NCI-H82 (cell line): ENCODE measurements at regions not wholly inside any gene's neighbourhood (a gene's known extent, or its start where the extent isn't known, plus 50 kb on each side); places are given as distances from the start of the nearest gene placed in this dataset.

Experiments used
- DNase-seq: peaks from one replicate; lab custom pipeline; 2025; lab: John Stamatoyannopoulos, UW

- DNase-seq, result no peak
Measured at GRCh38 chr2:144241801-144242200, 278.1 kb downstream of the ZEB2 start.

GRCh38 chr2:144240656-144241339 is 279.1 kb downstream of the ZEB2 start:
- no peak for DNase-seq

- no peak for DNase-seq
Measured at GRCh38 chr2:144239726-144240125, 280.2 kb downstream of the ZEB2 start.

DNA sequence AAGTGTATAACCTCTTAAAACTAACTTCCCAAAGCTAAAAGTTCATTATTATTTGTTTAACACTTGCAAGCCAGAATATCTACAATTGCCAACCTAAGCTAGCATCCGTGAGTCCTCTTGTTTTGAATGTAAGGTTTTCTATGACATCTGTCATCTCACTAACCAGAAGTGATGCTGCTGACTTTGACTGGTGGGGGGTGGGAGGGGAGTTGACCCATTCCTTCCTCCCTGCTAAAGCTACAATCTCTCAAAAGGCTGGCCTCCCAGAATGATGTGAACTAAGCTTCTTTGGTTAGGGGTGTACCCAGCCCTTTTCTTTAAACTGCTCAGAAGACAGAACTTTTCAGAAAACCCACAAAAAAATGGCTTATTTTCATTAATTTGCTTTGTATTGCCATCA is 280.6 kb downstream of the ZEB2 start:
- DNase-seq, result no peak

DNA sequence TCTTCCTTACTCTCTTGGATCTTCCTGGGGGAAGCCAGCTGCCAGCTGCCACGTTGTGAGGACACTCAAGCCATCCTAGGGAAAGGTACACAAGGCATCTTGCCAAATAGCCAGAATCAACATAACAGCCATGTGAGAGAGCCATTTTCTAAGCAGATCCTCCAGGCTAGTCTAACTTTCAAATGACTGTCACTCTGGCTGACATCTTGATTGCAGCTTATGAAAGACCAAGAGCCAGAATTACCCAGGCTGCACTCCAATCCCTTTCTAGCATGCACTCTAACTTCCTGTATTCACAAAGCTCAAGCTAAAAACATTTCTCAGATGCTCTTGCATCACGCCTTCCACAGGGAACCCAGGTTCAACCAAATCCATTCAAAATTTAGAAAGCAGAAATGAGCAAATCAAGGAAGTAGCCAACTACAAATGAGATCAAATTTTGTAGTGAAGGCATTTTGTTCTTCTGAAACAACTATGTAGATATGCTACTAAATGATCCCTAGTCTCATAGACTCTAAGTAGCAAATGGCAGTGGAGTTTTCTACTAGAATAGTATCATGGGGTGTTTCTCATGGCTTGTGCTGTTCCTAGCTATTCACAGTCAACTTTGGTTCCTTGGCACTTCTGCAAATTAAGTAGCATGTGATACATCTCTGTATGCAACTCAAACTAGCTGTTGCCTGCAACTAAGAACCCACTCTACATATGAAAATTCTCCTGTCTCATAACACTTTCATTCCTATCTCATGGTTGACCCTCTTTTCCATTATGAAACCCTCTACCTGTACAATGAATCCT is 281.9 kb downstream of the ZEB2 start:
- DNase-seq, result peak; percentile 15

DNA sequence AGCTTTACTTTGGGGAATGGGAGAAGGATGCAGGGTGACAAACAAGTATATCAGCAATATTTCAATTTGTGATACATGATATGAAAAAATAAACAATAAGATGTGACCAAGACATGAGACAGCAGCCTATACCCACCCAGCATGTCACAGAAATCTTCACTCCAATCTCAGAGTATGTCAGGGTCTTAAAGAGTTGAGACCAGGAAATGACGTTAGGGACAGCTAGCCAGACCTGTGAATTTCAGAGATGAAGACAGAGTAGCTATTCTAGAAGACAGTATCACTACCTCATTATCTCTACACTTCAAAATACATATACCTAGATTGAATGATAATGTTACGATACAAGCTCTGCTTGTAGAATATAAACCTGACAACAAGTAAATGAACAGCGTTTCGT is 282.8 kb downstream of the ZEB2 start:
- no peak for DNase-seq

DNA sequence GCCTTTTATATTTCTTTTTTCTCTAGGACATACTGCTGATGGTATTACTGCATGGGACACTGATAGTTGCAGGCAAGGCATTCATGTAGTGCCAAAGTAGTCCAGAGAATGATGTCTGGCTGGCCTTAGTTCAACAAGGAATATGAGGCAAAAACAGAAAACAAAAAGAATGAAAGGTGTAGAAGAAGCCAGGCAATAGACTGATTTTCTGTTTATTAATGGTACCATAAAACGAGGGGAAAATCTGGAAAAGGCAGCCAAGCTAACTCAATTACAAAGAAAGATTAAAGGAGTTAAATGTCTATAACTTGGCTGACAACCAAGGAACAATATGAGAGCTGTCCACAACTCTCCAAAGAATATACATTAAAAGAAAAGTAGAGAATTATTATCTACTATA is 284.9 kb downstream of the ZEB2 start:
- no peak for DNase-seq

GRCh38 chr2:144234542-144234871 is 285.4 kb downstream of the ZEB2 start:
- no peak for DNase-seq

DNA sequence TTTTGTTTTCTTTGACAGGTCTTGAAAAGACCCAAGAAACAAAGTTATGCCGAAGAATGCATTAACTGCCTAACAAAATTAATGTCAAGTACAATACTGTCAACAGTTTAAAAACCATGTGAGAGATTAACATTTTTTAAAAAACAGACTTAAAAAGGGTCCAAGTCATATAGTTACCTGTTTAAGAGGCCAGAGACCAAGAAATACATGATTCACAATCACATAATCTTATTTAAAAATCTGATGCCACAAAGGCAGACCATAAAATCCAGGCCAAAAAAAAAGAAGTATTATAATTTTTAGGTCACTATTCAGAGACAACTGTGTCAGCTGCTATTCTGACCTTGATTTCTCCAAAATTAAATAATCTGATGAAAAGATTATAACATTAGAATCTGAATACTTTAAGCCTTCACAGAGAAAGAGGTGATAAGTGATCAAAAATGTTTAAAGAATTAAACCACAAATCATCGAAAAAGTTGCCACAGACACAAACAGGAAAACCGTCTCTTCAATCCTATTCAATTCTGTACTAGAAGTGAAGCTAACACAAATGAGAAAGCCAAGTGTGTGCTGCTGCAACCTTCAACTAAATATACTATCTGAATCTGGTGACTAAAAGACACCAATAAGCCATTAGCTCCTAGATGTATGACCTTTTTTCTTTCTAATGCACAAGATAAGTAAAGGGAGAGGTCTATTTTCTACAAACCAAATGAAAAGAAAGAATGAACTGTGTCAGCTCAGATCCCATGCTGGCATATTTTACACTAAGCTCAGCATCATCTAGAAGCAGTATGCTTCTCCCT is 286.0 kb downstream of the ZEB2 start:
- DNase-seq, result no peak

GRCh38 chr2:144233317-144233716 is 286.6 kb downstream of the ZEB2 start:
- DNase-seq, result no peak

DNA sequence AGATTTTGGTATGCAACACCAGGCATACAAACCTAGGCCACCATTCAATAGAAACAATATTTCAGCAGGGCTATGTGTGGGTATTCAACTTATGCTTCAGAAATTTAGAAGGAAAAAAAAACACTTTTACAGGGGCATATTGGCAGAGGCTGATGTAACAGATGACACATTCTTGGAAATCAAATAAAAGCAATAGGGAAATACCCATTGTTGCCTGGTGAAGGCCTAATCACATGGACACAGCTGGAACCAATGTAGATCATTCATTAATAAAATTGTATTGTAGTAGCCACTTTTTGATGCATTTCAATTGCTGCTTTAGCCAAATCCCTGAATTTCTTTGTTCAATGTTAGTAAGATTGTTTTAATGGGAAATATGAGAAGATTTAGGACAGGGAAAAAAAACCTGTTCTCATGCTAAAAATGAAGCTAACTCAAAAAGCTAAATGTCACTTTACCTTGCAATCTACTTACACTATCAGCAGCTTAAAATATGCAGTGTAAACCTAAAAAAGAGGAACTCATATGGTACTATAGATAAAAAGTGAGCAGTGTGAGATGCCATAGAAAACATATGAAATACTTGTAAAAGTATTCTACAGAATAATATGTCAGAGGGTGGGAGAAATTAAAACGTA is 289.4 kb downstream of the ZEB2 start:
- DNase-seq, result no peak

DNA sequence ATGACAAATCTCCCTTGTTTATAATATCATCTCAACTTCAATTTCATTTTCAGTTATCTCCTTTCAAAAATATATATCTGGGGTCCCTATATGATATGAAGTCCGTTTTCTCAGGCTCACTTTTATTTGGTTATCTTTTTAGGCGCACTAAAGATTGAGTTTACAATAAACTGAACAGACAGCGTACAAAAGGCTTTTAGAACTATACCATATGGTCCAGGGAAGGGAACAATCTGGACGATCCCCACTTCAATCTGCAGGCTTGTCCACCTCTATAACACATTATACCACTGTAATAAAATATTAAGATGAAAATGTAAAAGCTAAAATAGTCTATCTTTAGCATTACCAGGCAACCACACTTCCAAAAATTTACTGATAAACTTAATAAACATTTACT is 289.9 kb downstream of the ZEB2 start:
- DNase-seq, result peak; percentile 63

DNA sequence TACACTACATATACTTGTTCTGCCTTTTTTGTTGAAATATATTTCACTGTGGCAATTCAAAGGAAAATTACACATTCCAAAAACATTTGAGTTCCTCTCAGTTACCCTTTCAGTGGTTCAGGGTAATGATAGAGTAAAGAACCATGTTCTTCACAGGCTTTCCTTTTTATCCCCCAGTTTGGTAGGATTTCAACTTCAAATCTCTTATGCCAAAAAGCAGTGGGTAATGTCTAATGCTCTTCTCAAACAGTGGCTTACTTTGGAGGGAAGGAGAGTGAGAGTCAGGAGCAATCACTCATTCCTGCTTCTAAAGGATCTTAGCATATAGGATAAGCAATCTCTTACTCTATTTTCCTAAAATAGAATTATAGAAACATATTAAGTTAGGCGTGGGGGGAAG is 290.6 kb downstream of the ZEB2 start:
- no peak for DNase-seq

DNA sequence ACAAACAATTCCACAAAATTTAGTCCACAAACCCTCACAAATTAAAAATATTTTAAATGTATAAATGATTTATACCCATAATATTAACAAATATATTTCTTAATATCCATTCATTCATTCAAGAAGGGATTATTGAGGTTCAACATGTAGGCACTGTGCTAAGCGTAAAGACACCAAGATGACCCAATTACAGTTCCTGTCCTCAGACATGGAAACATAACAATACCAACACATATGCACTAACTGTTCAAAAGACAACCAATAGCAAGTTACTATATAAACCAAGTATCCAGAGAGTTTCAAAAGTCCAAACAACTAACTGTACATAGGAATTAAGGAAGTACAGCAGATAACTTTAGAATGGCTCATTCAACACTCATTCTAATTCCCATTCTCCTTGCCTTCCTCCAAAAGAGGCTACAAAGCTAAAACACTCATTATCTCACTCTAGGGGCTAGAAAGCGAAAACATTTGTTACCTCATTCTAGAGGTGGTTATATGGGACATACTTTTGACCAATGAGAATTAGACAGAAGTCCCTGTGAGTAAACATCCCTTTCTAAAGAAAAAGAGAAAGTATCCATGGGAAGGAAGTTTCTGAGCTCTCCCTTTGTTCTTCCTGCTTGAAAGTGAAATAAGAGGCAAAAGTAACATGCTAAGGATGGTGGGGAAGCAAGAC is 292.4 kb downstream of the ZEB2 start:
- no peak for DNase-seq

GRCh38 chr2:144225076-144225475 is 294.8 kb downstream of the ZEB2 start:
- no peak for DNase-seq

DNA sequence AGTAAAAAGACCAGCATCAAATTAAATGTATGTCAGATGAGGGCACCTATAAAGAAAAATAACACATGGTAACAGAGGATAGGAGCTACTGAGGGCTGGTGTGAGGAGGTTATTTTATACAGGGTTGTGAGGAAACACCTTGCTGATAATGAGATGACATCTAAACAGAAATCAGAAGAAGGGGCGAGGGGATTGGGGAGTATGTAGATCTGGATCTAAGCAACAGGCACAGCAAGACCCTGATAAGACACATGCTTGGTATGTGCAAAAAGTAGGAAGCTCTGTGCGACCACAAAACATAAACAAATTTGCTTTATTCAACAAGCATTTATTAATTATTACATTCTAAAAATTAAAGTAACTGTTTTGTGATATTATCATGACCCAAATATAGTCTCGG is 295.4 kb downstream of the ZEB2 start:
- no peak for DNase-seq

- DNase-seq, result no peak
Measured at GRCh38 chr2:144219979-144220378, 299.9 kb downstream of the ZEB2 start.

DNA sequence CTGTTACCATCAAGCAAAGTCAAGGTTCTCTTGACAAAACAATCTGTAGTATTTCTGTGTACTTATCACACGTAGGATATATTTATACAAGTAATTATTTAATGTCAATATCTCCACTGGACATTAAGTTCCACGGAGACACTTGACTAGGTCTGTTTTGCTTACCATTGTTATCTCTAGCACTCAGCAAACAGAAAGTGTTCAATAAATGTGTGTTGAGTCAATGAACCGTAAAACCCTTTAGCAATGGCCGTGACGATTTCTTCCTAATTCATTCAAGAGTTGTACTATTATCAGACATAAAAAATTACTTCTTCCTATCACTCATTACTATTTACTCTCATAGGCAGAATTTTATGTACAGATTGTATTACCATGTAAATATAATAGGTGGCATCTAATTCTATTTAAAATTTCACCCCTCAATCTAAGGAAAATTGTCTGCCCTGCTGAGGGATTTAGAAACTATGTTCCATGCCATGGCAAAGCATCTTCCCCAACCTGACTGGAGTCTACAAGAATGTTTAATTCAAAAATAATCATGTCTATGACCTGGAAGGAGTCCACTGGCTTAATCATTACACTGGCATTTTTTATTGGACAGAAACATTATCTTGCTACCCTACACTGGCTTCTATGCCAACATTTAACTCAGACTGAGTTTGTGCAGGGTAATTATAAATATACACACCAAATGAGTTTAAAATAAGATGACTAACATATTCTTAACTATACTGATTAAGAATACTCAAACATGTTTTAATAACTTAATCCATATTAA is 301.9 kb downstream of the ZEB2 start:
- no peak for DNase-seq

DNA sequence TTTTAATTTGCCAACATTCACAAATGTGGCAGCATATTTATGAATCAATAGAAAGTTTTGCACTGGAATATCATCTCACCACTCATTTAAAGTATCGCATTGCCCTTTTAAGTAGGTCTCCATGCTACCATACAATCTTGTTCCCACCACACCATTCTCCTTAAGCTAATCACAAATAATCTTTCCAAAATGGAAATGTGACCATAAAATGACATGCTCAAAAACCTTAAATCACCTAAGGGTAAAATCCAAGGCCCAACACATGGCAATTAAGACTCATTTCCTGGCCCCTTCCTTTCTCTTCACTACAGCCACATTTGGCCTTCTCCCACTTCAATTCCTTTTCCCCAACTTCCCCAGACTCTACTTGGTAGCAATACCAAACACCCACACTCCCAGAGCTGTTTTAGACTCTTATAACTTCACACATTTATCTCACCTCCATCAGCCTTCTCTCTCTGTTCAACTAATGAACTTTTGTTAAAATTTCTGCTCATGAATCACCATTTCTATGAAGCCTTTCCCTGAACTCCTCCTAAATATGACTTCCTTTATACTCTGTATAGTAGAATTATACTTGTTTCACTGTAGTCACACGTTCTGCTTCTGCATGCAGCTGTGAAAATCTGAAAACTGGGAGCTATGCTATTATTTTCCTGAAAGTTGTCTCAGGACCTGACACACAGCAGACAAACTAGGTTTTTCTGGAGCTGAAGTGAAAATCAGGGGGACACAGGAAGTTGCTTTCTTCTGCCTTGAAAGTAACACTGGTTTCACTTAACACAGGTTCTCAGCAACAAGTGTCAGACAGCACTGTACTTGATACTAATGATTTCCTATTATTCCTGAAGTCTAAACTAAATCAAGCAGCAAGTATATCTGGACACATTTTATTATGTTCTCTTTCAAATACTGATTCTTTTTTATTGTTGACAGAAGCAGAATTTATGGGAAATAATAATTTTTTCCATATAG is 303.9 kb downstream of the ZEB2 start:
- no peak for DNase-seq

DNA sequence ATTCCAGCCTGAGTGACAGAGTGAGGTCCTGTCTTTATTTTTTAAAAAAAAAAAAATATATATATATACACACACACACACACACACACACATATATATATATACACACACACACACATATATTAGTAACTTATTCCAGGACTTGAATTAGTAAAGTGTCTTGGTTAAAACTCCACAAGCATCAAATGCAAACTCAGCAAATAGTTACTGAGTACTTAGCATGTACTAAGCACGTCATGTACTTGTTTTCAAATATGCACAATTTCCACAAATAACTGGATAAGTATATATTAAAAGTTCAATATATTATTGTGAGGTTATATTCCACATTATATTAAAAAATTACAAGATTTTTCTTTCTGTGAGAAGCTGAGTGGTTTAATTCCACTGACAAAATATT is 304.7 kb downstream of the ZEB2 start:
- DNase-seq, result no peak
